ENCODE measurements at regions not wholly inside any gene's neighbourhood (a gene's known extent, or its start where the extent isn't known, plus 50 kb on each side); places are given as distances from the start of the nearest gene placed in this dataset.

DNA sequence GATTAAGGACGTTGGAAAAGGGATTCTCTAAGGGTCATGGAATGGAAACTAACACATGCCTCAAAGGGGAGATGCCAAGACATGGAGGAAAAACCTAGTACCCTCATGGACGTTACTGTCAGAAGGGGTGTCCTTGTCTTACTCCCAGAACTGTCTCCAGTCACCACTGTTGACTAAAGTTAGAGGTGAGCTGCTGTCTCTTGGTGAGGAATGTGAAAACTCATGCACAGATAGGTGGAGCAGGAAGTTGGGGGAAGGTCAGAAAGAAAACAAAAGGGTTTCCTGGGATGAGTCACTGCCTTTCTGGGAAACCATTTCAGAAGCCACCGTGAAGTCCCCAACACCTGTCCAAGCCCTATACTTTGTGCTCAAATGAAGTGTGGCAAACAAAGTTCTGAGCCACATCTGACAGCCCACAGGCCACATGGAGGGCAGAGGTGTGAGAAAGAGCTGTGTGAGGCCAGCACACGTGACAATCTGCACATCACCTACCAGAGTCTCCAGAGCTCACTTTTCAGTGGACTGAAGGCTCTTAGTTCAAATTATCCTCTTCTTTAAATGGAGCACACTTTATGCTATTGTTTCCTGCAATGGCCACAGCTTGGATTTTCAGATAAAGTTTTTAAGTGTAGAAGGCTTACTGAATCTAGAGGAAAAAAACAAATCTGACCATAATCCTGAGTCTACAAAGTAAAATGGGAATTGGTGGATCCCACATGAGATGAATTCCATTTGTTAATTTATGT is 92.9 kb upstream of the EGLN3 start:
- TF ChIP-seq, protein P1, sequence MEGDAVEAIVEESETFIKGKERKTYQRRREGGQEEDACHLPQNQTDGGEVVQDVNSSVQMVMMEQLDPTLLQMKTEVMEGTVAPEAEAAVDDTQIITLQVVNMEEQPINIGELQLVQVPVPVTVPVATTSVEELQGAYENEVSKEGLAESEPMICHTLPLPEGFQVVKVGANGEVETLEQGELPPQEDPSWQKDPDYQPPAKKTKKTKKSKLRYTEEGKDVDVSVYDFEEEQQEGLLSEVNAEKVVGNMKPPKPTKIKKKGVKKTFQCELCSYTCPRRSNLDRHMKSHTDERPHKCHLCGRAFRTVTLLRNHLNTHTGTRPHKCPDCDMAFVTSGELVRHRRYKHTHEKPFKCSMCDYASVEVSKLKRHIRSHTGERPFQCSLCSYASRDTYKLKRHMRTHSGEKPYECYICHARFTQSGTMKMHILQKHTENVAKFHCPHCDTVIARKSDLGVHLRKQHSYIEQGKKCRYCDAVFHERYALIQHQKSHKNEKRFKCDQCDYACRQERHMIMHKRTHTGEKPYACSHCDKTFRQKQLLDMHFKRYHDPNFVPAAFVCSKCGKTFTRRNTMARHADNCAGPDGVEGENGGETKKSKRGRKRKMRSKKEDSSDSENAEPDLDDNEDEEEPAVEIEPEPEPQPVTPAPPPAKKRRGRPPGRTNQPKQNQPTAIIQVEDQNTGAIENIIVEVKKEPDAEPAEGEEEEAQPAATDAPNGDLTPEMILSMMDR (IDR thresholded peaks at IDR 0.05; ENCODE audit: low read depth, low read length, poor library complexity, severe bottlenecking) = no peak
- no peak for TF ChIP-seq EZH2phosphoT487 (IDR thresholded peaks at IDR 0.05; ENCODE audit: borderline replicate concordance, low read length)
